ENCODE measurements at regions not wholly inside any gene's neighbourhood (a gene's known extent, or its start where the extent isn't known, plus 50 kb on each side); places are given as distances from the start of the nearest gene placed in this dataset.

DNA sequence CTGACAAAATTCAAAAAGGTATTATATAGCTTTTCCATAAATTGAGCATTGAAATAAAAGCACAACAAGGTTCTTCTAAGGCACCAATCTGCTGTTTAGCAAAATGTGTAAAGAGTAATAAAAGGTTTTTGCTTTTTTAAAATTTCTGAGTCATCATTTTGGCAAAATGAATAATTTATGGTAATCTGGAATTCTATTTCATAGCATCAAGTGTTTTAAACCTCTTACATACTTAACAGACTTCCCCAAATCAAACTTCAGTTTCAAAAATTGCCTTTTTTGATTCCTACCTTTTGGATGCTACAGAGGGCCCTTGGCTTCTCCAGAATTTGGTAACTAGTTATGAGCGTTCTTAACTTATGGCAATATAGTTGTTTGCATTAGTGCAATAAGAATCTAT lies 154.0 kb upstream of the ELAC2 start:
- peaks cover 0 to 60% (median 2%) of the 10 kb centered on the region in 4 donors for H3K9me3 ChIP-seq
- 91 to 97% methylated on average over 1 of the region's 1 CpG for WGBS, 2 donors

DNA sequence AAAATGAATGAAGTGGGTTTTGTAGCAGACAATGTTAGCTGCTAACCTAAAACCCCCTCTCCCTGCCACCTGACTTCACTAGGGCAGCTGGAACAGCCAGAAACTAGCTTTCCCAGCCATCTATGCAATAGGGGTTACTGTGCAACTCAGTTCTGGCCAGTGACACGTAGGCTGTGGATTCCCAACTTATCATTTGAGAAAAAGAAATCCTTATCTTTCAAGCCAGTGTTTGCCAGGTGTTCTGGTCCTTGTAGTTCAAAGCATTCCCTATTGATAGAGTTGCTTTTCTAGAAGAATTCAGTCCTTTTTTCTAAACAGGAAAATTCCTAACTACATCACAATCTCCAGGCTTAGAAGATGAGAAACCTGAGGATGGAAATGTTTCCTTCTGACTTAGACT lies 144.5 kb upstream of the ELAC2 start:
- no peaks in the 10 kb centered on the region for H3K4me1 ChIP-seq
- TF ChIP-seq POLR2A (IDR thresholded peaks at IDR 0.05) (no peak), EP300 (IDR thresholded peaks at IDR 0.05) (no peak)
- TF ChIP-seq, protein P1, sequence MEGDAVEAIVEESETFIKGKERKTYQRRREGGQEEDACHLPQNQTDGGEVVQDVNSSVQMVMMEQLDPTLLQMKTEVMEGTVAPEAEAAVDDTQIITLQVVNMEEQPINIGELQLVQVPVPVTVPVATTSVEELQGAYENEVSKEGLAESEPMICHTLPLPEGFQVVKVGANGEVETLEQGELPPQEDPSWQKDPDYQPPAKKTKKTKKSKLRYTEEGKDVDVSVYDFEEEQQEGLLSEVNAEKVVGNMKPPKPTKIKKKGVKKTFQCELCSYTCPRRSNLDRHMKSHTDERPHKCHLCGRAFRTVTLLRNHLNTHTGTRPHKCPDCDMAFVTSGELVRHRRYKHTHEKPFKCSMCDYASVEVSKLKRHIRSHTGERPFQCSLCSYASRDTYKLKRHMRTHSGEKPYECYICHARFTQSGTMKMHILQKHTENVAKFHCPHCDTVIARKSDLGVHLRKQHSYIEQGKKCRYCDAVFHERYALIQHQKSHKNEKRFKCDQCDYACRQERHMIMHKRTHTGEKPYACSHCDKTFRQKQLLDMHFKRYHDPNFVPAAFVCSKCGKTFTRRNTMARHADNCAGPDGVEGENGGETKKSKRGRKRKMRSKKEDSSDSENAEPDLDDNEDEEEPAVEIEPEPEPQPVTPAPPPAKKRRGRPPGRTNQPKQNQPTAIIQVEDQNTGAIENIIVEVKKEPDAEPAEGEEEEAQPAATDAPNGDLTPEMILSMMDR (IDR thresholded peaks at IDR 0.05), result no peak
- H3K9me3 ChIP-seq, result no peaks in the 10 kb centered on the region
- no peak for DNase-seq (ENCODE audit: low spot score in 2 of 2)
- WGBS, 2 donors, result 50 to 88% methylated on average over 1 of the region's 1 CpG
- H3K27ac ChIP-seq, result no peak overlapping the region
- no peaks in the 10 kb centered on the region for H3K27me3 ChIP-seq
- H3K4me3 ChIP-seq, result no peak overlapping the region
- H3K36me3 ChIP-seq, result no peaks in the 10 kb centered on the region

More for the DNA sequence above, 154.0 kb upstream of the ELAC2 start:
- Histone ChIP-seq H3K27ac (no peak overlapping the region), H3K27me3 (no peaks in the 10 kb centered on the region), H3K36me3 (no peaks in the 10 kb centered on the region), H3K4me1 (no peaks in the 10 kb centered on the region), H3K4me3 (no peak overlapping the region)
- TF ChIP-seq POLR2A (IDR thresholded peaks at IDR 0.05) (no peak), EP300 (IDR thresholded peaks at IDR 0.05) (no peak)
- TF ChIP-seq, protein P1 (IDR thresholded peaks at IDR 0.05), result no peak
- no peak for DNase-seq (ENCODE audit: low spot score in 2 of 2)

DNA sequence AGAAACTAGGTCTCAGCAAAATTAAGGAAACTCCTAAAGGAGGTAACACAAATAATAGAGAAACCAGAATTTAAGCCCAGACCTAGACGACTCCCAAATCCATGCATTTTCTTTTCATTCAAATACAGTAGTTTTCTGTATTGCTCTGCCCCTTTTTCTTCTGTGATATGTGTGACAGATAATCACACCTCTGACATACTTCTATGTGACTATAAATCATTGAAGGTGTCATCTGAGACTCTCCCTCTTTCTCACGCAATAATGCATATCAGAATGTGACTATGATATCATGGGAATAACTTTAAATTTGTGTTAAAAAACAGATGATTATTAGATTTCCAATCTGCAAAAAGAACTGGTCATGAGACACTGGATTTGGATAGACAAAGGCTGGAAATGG lies 143.0 kb upstream of the ELAC2 start:
- Histone ChIP-seq H3K4me1 (no peaks in the 10 kb centered on the region), H3K27ac (no peak overlapping the region), H3K9me3 (no peaks in the 10 kb centered on the region), H3K4me3 (no peak overlapping the region), H3K36me3 (no peaks in the 10 kb centered on the region), H3K27me3 (no peaks in the 10 kb centered on the region)
- TF ChIP-seq POLR2A (IDR thresholded peaks at IDR 0.05), result no peak
- TF ChIP-seq EP300 (IDR thresholded peaks at IDR 0.05), result no peak
- TF ChIP-seq, protein P1 (IDR thresholded peaks at IDR 0.05), result no peak
- 93 to 95% methylated on average over 2 of the region's 2 CpGs for WGBS, 2 donors
- no peak for DNase-seq (ENCODE audit: low spot score in 2 of 2)

DNA sequence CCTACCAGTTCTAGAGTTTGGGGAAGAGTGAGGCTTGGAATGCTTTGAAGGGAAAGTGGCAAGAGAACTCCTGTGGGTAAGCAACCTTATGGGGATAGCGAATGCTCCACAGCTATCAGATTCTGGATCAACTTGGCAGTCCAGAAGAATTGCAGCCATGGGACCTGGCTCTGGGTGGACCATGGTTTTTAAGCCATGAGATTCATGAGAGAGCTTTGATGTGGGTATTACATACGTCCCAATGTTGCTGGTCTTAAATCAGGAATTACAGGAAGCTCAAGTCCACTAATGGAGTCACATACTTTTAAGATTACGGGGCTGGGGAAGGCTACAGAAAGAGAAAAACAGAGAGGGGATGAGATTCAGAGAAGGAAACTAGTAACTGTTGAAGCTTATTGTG lies 142.5 kb upstream of the ELAC2 start:
- H3K4me3 ChIP-seq, result no peak overlapping the region
- TF ChIP-seq POLR2A (IDR thresholded peaks at IDR 0.05) (no peak), EP300 (IDR thresholded peaks at IDR 0.05) (no peak)
- TF ChIP-seq, protein P1 (IDR thresholded peaks at IDR 0.05), result no peak
- no peaks in the 10 kb centered on the region for H3K36me3 ChIP-seq
- no peak overlapping the region for H3K27ac ChIP-seq
- H3K4me1 ChIP-seq, result no peaks in the 10 kb centered on the region
- no peaks in the 10 kb centered on the region for H3K27me3 ChIP-seq
- DNase-seq (ENCODE audit: low spot score in 2 of 2), result no peak
- no peaks in the 10 kb centered on the region for H3K9me3 ChIP-seq
- WGBS, 2 donors, result 85 to 87% methylated on average over 3 of the region's 3 CpGs

DNA sequence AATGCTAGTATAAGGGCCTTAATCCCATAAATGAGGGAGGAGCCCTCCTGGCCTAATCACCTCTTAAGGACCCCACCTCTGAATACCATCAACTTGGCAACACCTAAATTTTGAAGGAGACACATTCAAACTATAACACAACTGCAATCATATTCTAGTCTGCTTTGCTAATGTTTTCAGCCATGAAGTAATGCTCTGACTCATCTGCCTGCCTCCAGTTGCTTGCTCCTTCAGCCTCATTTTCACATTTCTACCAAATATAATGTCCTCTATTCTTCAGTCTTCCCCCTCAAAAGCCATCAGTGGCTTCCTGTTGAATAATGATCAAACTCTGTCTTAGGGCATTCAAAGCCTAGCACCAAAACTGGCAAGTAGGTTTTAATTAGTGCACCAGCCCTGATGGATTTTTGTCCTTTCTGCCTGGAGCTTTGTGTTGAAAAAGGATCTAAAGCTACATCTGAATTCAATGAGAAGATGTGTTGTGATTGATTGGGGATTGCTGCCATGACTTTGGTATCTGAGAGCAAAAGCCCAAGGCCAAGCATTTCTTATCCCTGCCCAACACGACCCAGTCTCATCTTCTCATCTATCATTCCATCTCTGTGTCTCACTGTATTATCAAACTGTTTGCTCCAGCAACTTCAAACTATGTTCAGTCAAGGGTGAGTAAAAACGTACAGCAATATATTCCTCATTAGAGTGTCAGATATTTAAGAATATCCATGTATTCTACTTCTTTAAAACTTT lies 140.8 kb upstream of the ELAC2 start:
- no peaks in the 10 kb centered on the region for H3K36me3 ChIP-seq
- no peak overlapping the region for H3K4me3 ChIP-seq
- no peak overlapping the region for H3K27ac ChIP-seq
- no peaks in the 10 kb centered on the region for H3K27me3 ChIP-seq
- no peak for DNase-seq (ENCODE audit: low spot score in 2 of 2)
- 73 to 82% methylated on average over 2 of the region's 2 CpGs for whole genome bisulfite sequencing, 2 donors
- no peak for TF ChIP-seq EP300 (IDR thresholded peaks at IDR 0.05)
- TF ChIP-seq POLR2A (IDR thresholded peaks at IDR 0.05), result no peak
- TF ChIP-seq, protein P1 (IDR thresholded peaks at IDR 0.05), result no peak
- no peaks in the 10 kb centered on the region for H3K4me1 ChIP-seq
- H3K9me3 ChIP-seq, result no peaks in the 10 kb centered on the region

Data from tibial nerve (tissue), 4 donors.